ENCODE measurements at regions not wholly inside any gene's neighbourhood (a gene's known extent, or its start where the extent isn't known, plus 50 kb on each side); places are given as distances from the start of the nearest gene placed in this dataset.

DNA sequence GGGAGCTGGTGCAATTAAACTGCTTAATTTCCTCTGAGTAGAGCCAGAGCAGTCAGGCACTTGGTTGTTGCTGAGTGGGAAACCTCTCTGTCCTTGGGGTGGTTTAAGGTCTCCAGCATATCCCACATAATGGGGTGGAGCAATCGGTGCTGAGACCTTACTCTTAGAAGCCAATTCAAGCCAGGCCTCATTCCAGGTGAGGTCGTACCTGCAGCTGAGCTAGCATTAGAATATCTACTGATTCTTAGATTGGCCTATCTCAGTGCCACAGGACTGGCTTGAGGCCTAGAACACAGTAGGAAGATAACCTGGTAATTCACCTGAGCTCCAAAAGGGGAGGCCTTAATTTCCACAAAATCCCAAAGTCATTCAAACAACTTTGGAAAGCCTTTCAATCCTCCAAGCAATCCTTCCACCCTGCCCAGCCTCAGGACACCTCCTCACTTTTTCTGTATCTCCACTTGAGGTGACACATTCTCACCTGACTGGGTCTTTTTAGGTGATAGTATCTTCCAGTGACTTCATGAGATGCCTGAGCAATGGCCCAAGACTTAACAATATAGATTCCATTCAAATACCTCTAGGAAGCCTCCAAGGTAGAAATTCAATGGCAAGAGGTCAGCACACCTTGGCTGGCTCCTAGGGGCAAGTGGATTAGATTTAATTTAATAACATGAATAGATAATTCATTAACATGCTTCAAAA lies 91.0 kb downstream of the FEM1C start:
- H3K4me3 ChIP-seq: no peak overlapping the region
- intact Hi-C loops (cut with micrococcal nuclease; ENCODE audit: unreplicated experiment) (no loop called here), in situ Hi-C loops (cut with MboI) (no loop called here)
- peaks cover 6% of the 10 kb centered on the region; the same call in 1 of the 2 replicates for H3K4me1 ChIP-seq (ENCODE audit: control insufficient read depth, insufficient read depth, low read length)
- BruUV-seq (replicated peaks): no TSS peak
- H3K36me3 ChIP-seq (ENCODE audit: control insufficient read depth in 2 of 2, insufficient read depth in 2 of 2, low read length in 1 of 2): no peaks in the 10 kb centered on the region
- DNase-seq (ENCODE audit: low read depth, low spot score) (no peak), ATAC-seq (no peak), FAIRE-seq (no peak)
- RAD21 ChIA-PET (ENCODE audit: unreplicated experiment): no interaction called here
- H2AFZ ChIP-seq (ENCODE audit: control insufficient read depth, low read depth, low read length): no peak overlapping the region
- H3K27me3 ChIP-seq (replicated peaks in 1 of 2; ENCODE audit: control insufficient read depth in 2 of 2, insufficient read depth in 2 of 2, low read length in 1 of 2): no peaks in the 10 kb centered on the region
- H3K27ac ChIP-seq (ENCODE audit: control insufficient read depth, insufficient read depth): no peak overlapping the region
- CTCF ChIA-PET: interaction anchor here (1.8 kb wide), 1 partner anchor 11 kb away, joined by 3 read pairs; no protein-coding TSS in a partner anchor
- no peak for TF ChIP-seq POLR2AphosphoS2 (IDR thresholded peaks at IDR 0.05; ENCODE audit: low read depth, low read length)
- TF ChIP-seq, protein P1, sequence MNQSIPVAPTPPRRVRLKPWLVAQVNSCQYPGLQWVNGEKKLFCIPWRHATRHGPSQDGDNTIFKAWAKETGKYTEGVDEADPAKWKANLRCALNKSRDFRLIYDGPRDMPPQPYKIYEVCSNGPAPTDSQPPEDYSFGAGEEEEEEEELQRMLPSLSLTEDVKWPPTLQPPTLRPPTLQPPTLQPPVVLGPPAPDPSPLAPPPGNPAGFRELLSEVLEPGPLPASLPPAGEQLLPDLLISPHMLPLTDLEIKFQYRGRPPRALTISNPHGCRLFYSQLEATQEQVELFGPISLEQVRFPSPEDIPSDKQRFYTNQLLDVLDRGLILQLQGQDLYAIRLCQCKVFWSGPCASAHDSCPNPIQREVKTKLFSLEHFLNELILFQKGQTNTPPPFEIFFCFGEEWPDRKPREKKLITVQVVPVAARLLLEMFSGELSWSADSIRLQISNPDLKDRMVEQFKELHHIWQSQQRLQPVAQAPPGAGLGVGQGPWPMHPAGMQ (IDR thresholded peaks at IDR 0.05; ENCODE audit: borderline replicate concordance): no peak
- TF ChIP-seq, protein P2, sequence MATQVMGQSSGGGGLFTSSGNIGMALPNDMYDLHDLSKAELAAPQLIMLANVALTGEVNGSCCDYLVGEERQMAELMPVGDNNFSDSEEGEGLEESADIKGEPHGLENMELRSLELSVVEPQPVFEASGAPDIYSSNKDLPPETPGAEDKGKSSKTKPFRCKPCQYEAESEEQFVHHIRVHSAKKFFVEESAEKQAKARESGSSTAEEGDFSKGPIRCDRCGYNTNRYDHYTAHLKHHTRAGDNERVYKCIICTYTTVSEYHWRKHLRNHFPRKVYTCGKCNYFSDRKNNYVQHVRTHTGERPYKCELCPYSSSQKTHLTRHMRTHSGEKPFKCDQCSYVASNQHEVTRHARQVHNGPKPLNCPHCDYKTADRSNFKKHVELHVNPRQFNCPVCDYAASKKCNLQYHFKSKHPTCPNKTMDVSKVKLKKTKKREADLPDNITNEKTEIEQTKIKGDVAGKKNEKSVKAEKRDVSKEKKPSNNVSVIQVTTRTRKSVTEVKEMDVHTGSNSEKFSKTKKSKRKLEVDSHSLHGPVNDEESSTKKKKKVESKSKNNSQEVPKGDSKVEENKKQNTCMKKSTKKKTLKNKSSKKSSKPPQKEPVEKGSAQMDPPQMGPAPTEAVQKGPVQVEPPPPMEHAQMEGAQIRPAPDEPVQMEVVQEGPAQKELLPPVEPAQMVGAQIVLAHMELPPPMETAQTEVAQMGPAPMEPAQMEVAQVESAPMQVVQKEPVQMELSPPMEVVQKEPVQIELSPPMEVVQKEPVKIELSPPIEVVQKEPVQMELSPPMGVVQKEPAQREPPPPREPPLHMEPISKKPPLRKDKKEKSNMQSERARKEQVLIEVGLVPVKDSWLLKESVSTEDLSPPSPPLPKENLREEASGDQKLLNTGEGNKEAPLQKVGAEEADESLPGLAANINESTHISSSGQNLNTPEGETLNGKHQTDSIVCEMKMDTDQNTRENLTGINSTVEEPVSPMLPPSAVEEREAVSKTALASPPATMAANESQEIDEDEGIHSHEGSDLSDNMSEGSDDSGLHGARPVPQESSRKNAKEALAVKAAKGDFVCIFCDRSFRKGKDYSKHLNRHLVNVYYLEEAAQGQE (IDR thresholded peaks at IDR 0.05; ENCODE audit: low read depth, low read length): no peak
- TF ChIP-seq, protein P3, sequence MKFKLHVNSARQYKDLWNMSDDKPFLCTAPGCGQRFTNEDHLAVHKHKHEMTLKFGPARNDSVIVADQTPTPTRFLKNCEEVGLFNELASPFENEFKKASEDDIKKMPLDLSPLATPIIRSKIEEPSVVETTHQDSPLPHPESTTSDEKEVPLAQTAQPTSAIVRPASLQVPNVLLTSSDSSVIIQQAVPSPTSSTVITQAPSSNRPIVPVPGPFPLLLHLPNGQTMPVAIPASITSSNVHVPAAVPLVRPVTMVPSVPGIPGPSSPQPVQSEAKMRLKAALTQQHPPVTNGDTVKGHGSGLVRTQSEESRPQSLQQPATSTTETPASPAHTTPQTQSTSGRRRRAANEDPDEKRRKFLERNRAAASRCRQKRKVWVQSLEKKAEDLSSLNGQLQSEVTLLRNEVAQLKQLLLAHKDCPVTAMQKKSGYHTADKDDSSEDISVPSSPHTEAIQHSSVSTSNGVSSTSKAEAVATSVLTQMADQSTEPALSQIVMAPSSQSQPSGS (IDR thresholded peaks at IDR 0.05; ENCODE audit: low read length): no peak
- TF ChIP-seq DPF2 (IDR thresholded peaks at IDR 0.05): no peak
- TF ChIP-seq JUNB (IDR thresholded peaks at IDR 0.05): no peak
- TF ChIP-seq SREBF2 (IDR thresholded peaks at IDR 0.05; ENCODE audit: low read length): no peak
- TF ChIP-seq RCOR1 (conservative IDR thresholded peaks at IDR 0.05; ENCODE audit: low read depth, low read length): no peak
- TF ChIP-seq, protein P4, sequence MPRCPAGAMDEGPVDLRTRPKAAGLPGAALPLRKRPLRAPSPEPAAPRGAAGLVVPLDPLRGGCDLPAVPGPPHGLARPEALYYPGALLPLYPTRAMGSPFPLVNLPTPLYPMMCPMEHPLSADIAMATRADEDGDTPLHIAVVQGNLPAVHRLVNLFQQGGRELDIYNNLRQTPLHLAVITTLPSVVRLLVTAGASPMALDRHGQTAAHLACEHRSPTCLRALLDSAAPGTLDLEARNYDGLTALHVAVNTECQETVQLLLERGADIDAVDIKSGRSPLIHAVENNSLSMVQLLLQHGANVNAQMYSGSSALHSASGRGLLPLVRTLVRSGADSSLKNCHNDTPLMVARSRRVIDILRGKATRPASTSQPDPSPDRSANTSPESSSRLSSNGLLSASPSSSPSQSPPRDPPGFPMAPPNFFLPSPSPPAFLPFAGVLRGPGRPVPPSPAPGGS (IDR thresholded peaks at IDR 0.05; ENCODE audit: borderline replicate concordance, insufficient read depth, low read depth, low read length, poor library complexity, severe bottlenecking): no peak
- no peak for TF ChIP-seq WRNIP1 (IDR thresholded peaks at IDR 0.05; ENCODE audit: borderline replicate concordance, low read depth, low read length)
- TF ChIP-seq, protein P5, sequence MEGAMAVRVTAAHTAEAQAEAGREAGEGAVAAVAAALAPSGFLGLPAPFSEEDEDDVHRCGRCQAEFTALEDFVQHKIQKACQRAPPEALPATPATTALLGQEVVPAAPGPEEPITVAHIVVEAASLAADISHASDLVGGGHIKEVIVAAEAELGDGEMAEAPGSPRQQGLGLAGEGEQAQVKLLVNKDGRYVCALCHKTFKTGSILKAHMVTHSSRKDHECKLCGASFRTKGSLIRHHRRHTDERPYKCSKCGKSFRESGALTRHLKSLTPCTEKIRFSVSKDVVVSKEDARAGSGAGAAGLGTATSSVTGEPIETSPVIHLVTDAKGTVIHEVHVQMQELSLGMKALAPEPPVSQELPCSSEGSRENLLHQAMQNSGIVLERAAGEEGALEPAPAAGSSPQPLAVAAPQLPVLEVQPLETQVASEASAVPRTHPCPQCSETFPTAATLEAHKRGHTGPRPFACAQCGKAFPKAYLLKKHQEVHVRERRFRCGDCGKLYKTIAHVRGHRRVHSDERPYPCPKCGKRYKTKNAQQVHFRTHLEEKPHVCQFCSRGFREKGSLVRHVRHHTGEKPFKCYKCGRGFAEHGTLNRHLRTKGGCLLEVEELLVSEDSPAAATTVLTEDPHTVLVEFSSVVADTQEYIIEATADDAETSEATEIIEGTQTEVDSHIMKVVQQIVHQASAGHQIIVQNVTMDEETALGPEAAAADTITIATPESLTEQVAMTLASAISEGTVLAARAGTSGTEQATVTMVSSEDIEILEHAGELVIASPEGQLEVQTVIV (IDR thresholded peaks at IDR 0.05; ENCODE audit: borderline replicate concordance, partially characterized antibody): no peak
- no peak for TF ChIP-seq FOS (IDR thresholded peaks at IDR 0.05; ENCODE audit: borderline replicate concordance, extremely low read depth, insufficient read length)
- no peak for TF ChIP-seq RBBP5 (conservative IDR thresholded peaks at IDR 0.05)
- no peaks in the 10 kb centered on the region for H3K79me2 ChIP-seq (ENCODE audit: control insufficient read depth, insufficient read depth, low read length)
- POLR2A ChIA-PET: interaction anchor here (0.6 to 1.0 kb wide), 2 partner anchors 101 to 149 kb away, joined by 3 to 5 read pairs; partner anchors contain the start of gene TICAM2
- H3K9ac ChIP-seq (ENCODE audit: control insufficient read depth, insufficient read depth, low read length): no peak overlapping the region
- H4K20me1 ChIP-seq (ENCODE audit: control insufficient read depth, insufficient read depth): no peaks in the 10 kb centered on the region
- H3K9me3 ChIP-seq (replicated peaks; ENCODE audit: control insufficient read depth, insufficient read depth, low read length): no peaks in the 10 kb centered on the region
- WGBS (ENCODE audit: insufficient coverage, insufficient replicate concordance, low lambda C conversion rate, missing lambda C conversion rate): 92% methylated on average over 2 of the region's 2 CpGs
- no peak overlapping the region for H3K4me2 ChIP-seq (ENCODE audit: control insufficient read depth, insufficient read depth)
- SMC1A ChIA-PET (ENCODE audit: uncharacterized antibody, unreplicated experiment): interaction anchor here (1.1 to 1.5 kb wide), 5 partner anchors 10 to 119 kb away, joined by 3 to 8 read pairs (median 4); no protein-coding TSS in a partner anchor

Measured in GM12878 (cell line).